IMR-90 (cell line): ENCODE measurements at regions not wholly inside any gene's neighbourhood (a gene's known extent, or its start where the extent isn't known, plus 50 kb on each side); places are given as distances from the start of the nearest gene placed in this dataset.

Source experiments
- ATAC-seq: fragments of 200-7000 bp; cut with Tn5 transposase; 2 replicates; pipeline ENCODE4 v1.9.1; 2020; ENCODE audit warnings: low read depth, mild to moderate bottlenecking, moderate library complexity
- BruUV-seq: library from RNA; stranded (reverse); fragments of 400-500 nt; replicated peaks from 2 replicates; lab custom pipeline; 2021; lab: Mats Ljungman, UMichigan
- CTCF ChIA-PET: fragments of 300-600 bp; formaldehyde crosslinking; extraction: SDS; loops from one replicate; lab custom pipeline; 2021; ENCODE audit warnings: antibody characterized with exemption; lab: Yijun Ruan, JAX
- POLR2A ChIA-PET: fragments of 300-600 bp; sonication (Branson Sonifier 250); formaldehyde crosslinking; loops from one replicate; lab custom pipeline; 2022; ENCODE audit warnings: antibody characterized with exemption; ENCODE audit not compliant: unreplicated experiment; lab: Charles Lee
- DNase-seq: peaks from one replicate; pipeline ENCODE4 v3.0.0; 2013
- H2AFZ ChIP-seq: replicated peaks from 2 replicates; pipeline ENCODE3; 2013; ENCODE audit warnings: low read length, mild to moderate bottlenecking; ENCODE audit not compliant: poor library complexity
- H2AK5ac ChIP-seq: 2 replicates; pipeline ENCODE4 v1.6.1; 2013; ENCODE audit warnings: low read depth, low read length, inconsistent platforms
- H2AK9ac ChIP-seq: replicated peaks from 2 replicates; pipeline ENCODE3; 2013; ENCODE audit warnings: mild to moderate bottlenecking, low read depth, low read length, moderate library complexity; ENCODE audit not compliant: poor library complexity
- H2BK120ac ChIP-seq: 2 replicates; pipeline ENCODE4 v1.6.1; 2013; ENCODE audit warnings: low read depth, low read length, inconsistent platforms
- H2BK15ac ChIP-seq: 3 replicates; pipeline ENCODE4 v1.6.1; 2013; ENCODE audit warnings: low read depth, low read length, inconsistent platforms
- H2BK20ac ChIP-seq: 2 replicates; pipeline ENCODE4 v1.6.1; 2013; ENCODE audit warnings: low read depth, mild to moderate bottlenecking, inconsistent platforms, low read length, moderate library complexity
- H2BK5ac ChIP-seq: 2 replicates; pipeline ENCODE4 v1.6.1; 2013; ENCODE audit warnings: mild to moderate bottlenecking, low read depth, low read length, inconsistent platforms; ENCODE audit not compliant: poor library complexity, severe bottlenecking
- H3K14ac ChIP-seq: replicated peaks from 2 replicates; pipeline ENCODE4 v1.6.1; 2013; ENCODE audit warnings: low read depth, low read length, inconsistent platforms
- H3K18ac ChIP-seq: 2 replicates; pipeline ENCODE4 v1.6.1; 2013; ENCODE audit warnings: low read depth, low read length, control low read depth
- H3K23ac ChIP-seq: 2 replicates; pipeline ENCODE4 v1.6.1; 2013; ENCODE audit warnings: low read depth, low read length, inconsistent platforms
- H3K27ac ChIP-seq: 2 replicates; pipeline ENCODE4 v1.5.1; 2013; ENCODE audit warnings: mild to moderate bottlenecking, control low read depth, low read length; ENCODE audit not compliant: insufficient read depth
- H3K27me3 ChIP-seq: 2 replicates; pipeline ENCODE4 v1.6.1; 2013; ENCODE audit warnings: low read length; ENCODE audit not compliant: control insufficient read depth, insufficient read depth
- H3K36me3 ChIP-seq: 2 replicates; pipeline ENCODE4 v1.6.1; 2013; ENCODE audit warnings: low read length, mixed read lengths; ENCODE audit not compliant: control insufficient read depth, insufficient read depth
- H3K4ac ChIP-seq: 2 replicates; pipeline ENCODE4 v1.6.1; 2013; ENCODE audit warnings: low read depth, low read length, inconsistent platforms
- H3K4me1 ChIP-seq: 2 replicates; pipeline ENCODE4 v1.6.1; 2013; ENCODE audit warnings: low read length, mixed read lengths; ENCODE audit not compliant: control insufficient read depth, insufficient read depth
- H3K4me2 ChIP-seq: 2 replicates; pipeline ENCODE4 v1.6.1; 2013; ENCODE audit warnings: low read depth, mild to moderate bottlenecking, control low read depth, low read length, moderate library complexity
- H3K4me3 ChIP-seq: 2 replicates; pipeline ENCODE4 v1.5.1; 2013; ENCODE audit warnings: low read depth, mild to moderate bottlenecking, control low read depth, low read length, moderate library complexity; ENCODE audit not compliant: insufficient read depth
- H3K56ac ChIP-seq: 2 replicates; pipeline ENCODE4 v1.6.1; 2013; ENCODE audit warnings: low read length, inconsistent platforms; ENCODE audit not compliant: insufficient read depth; ENCODE audit errors: extremely low read depth
- H3K79me1 ChIP-seq, 2 experiments: 2 replicates each; pipeline ENCODE4 v1.6.1; 2013; ENCODE audit warnings: low read length in 2 of 2, inconsistent platforms in 1 of 2, low read depth in 1 of 2
- H3K9ac ChIP-seq: 2 replicates; pipeline ENCODE4 v1.6.1; 2013; ENCODE audit warnings: low read depth, low read length, control low read depth
- H3K9me1 ChIP-seq: 2 replicates; pipeline ENCODE4 v1.6.1; 2013; ENCODE audit warnings: low read length, inconsistent platforms; ENCODE audit not compliant: insufficient read depth
- H3K9me3 ChIP-seq: 2 replicates; pipeline ENCODE4 v1.6.1; 2013; ENCODE audit warnings: low read length; ENCODE audit not compliant: control insufficient read depth, insufficient read depth
- H4K20me1 ChIP-seq: 2 replicates; pipeline ENCODE4 v1.6.1; 2013; ENCODE audit warnings: low read length, inconsistent platforms; ENCODE audit not compliant: insufficient read depth
- H4K5ac ChIP-seq: 2 replicates; pipeline ENCODE4 v1.6.1; 2013; ENCODE audit warnings: mild to moderate bottlenecking, low read depth, low read length, control low read depth
- H4K8ac ChIP-seq, 2 experiments: 2 replicates each; pipeline ENCODE4 v1.6.1; 2013; ENCODE audit warnings: low read depth in 2 of 2, low read length in 2 of 2, control low read depth in 1 of 2, inconsistent platforms in 1 of 2
- H4K91ac ChIP-seq: 2 replicates; pipeline ENCODE4 v1.6.1; 2013; ENCODE audit warnings: low read depth, low read length, inconsistent platforms; ENCODE audit not compliant: insufficient read depth
- BHLHE40 ChIP-seq: fragments of 150-350 bp; IDR thresholded peaks from 2 replicates; pipeline ENCODE4 v1.6.1; 2016; ENCODE audit warnings: mild to moderate bottlenecking, low read depth, low read length
- CEBPB ChIP-seq: IDR thresholded peaks from 2 replicates; pipeline ENCODE4 v1.6.1; 2012; ENCODE audit warnings: low read depth, low read length, improper control_type of control experiment
- MXI1 ChIP-seq: IDR thresholded peaks from 2 replicates; pipeline ENCODE4 v1.6.1; 2012; ENCODE audit warnings: low read depth, mild to moderate bottlenecking, low read length, moderate library complexity, borderline replicate concordance
- NFE2L2 ChIP-seq: fragments of 150-350 bp; IDR thresholded peaks from 2 replicates; pipeline ENCODE4 v1.6.1; 2016; ENCODE audit warnings: low read depth, mild to moderate bottlenecking, low read length
- RCOR1 ChIP-seq: IDR thresholded peaks from 2 replicates; pipeline ENCODE4 v1.6.1; 2012; ENCODE audit warnings: mild to moderate bottlenecking, low read length, improper control_type of control experiment; ENCODE audit not compliant: insufficient replicate concordance
- RFX5 ChIP-seq: IDR thresholded peaks from 2 replicates; pipeline ENCODE4 v1.8.0; 2012; ENCODE audit warnings: low read depth, mild to moderate bottlenecking, low read length, moderate library complexity
- SMC3 ChIP-seq: fragments of 150-350 bp; IDR thresholded peaks from 2 replicates; pipeline ENCODE4 v1.6.1; 2016; ENCODE audit warnings: low read depth, mild to moderate bottlenecking, antibody characterized with exemption, low read length, moderate library complexity
- WGBS, 2 experiments: methylation state at CpG; one replicate each; pipeline versions ENCODE4 v1.1.5 to v1.1.7; 2013; ENCODE audit warnings: missing lambda C conversion rate in 2 of 2; ENCODE audit not compliant: insufficient read length in 1 of 2; ENCODE audit errors: extremely low coverage in 2 of 2; 5-methylcytosine and 5-hydroxymethylcytosine counted together
- dilution Hi-C: fragments of 300-500 bp; cut with HindIII; formaldehyde crosslinking; loops from one replicate; pipeline ENCODE4 v1.14.3; 2018; ENCODE audit warnings: low sequenced_read_pairs; ENCODE audit not compliant: unreplicated experiment
- in situ Hi-C: fragments of 300-500 bp; cut with MboI; formaldehyde crosslinking; loops from 3 replicates; pipeline ENCODE4 v1.14.3; 2019; ENCODE audit warnings: low sequenced_read_pairs, inconsistent platforms, mixed read lengths
- intact Hi-C: fragments of 100-400 bp; cut with micrococcal nuclease; formaldehyde crosslinking; loops from 2 replicates; pipeline ENCODE4 v1.10.0; 2022
- TF ChIP-seq, protein P1 (sequence below): conservative IDR thresholded peaks from 2 replicates; pipeline ENCODE4 v1.5.1; 2012; ENCODE audit warnings: mild to moderate bottlenecking, low read depth, low read length, improper control_type of control experiment

DNA sequence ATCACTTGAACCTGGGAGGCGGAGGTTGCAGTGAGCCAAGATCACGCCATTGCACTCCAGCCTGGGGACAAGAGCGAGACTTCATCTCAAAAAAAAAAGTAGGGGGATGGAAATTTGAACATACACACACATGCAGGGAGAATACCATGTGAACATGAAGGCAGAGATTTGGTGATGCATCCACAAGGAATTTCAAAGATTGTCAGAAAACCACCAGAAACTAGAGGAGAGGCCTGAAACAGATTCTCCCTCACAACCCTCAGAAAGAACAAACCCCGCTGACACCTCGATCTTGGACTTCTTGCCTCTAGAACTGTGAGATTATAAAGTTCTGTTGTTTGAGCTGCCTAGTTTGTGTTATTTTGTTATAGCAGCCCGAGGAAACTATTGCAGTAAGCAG, 125.5 kb downstream of the GPX5 start:
- no peak for DNase-seq
- H2AK9ac ChIP-seq, result no peak overlapping the region
- ChIA-PET CTCF (no interaction called here), POLR2A (no interaction called here)
- no peak overlapping the region for H4K5ac ChIP-seq
- no peaks in the 10 kb centered on the region for H3K4me1 ChIP-seq
- no peak overlapping the region for H3K56ac ChIP-seq
- no peak overlapping the region for H2BK120ac ChIP-seq
- H3K27me3 ChIP-seq, result no peaks in the 10 kb centered on the region
- H3K9ac ChIP-seq, result no peak overlapping the region
- no peak overlapping the region for H2BK20ac ChIP-seq
- no CpG with 5 or more reads among the region's 6 CpGs for WGBS, 2 experiments
- H3K4me2 ChIP-seq, result no peak overlapping the region
- no TSS peak for BruUV-seq
- ATAC-seq, result no peak
- H3K18ac ChIP-seq, result no peak overlapping the region
- no peak overlapping the region for H3K4ac ChIP-seq
- TF ChIP-seq NFE2L2 (no peak), CEBPB (no peak), RFX5 (no peak), BHLHE40 (no peak), MXI1 (no peak), RCOR1 (no peak), SMC3 (no peak)
- TF ChIP-seq, protein P1, sequence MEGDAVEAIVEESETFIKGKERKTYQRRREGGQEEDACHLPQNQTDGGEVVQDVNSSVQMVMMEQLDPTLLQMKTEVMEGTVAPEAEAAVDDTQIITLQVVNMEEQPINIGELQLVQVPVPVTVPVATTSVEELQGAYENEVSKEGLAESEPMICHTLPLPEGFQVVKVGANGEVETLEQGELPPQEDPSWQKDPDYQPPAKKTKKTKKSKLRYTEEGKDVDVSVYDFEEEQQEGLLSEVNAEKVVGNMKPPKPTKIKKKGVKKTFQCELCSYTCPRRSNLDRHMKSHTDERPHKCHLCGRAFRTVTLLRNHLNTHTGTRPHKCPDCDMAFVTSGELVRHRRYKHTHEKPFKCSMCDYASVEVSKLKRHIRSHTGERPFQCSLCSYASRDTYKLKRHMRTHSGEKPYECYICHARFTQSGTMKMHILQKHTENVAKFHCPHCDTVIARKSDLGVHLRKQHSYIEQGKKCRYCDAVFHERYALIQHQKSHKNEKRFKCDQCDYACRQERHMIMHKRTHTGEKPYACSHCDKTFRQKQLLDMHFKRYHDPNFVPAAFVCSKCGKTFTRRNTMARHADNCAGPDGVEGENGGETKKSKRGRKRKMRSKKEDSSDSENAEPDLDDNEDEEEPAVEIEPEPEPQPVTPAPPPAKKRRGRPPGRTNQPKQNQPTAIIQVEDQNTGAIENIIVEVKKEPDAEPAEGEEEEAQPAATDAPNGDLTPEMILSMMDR, result no peak
- no peak overlapping the region for H2AK5ac ChIP-seq
- no peak overlapping the region for H4K91ac ChIP-seq
- no peak overlapping the region for H2BK5ac ChIP-seq
- no peak overlapping the region for H2BK15ac ChIP-seq
- dilution Hi-C loops, result no loop called here
- H3K9me1 ChIP-seq, result no peaks in the 10 kb centered on the region
- H4K8ac ChIP-seq, result no peak overlapping the region
- H3K79me1 ChIP-seq, result no peaks in the 10 kb centered on the region
- H3K23ac ChIP-seq, result no peak overlapping the region
- no peak overlapping the region for H2AFZ ChIP-seq
- H3K4me3 ChIP-seq, result no peak overlapping the region
- H3K36me3 ChIP-seq, result no peaks in the 10 kb centered on the region
- no peaks in the 10 kb centered on the region for H3K9me3 ChIP-seq
- in situ Hi-C loops, result no loop called here
- intact Hi-C loops, result no loop called here
- H3K14ac ChIP-seq, result no peak overlapping the region
- H4K20me1 ChIP-seq, result no peaks in the 10 kb centered on the region
- H3K27ac ChIP-seq, result no peak overlapping the region
